CD1c-positive myeloid dendritic cell (primary cell): ENCODE measurements at regions not wholly inside any gene's neighbourhood (a gene's known extent, or its start where the extent isn't known, plus 50 kb on each side); places are given as distances from the start of the nearest gene placed in this dataset.

Experiments used
- DNase-seq: peaks from one replicate; pipeline ENCODE4 v3.0.0-alpha.2; 2016; ENCODE audit errors: extremely low spot score

DNA sequence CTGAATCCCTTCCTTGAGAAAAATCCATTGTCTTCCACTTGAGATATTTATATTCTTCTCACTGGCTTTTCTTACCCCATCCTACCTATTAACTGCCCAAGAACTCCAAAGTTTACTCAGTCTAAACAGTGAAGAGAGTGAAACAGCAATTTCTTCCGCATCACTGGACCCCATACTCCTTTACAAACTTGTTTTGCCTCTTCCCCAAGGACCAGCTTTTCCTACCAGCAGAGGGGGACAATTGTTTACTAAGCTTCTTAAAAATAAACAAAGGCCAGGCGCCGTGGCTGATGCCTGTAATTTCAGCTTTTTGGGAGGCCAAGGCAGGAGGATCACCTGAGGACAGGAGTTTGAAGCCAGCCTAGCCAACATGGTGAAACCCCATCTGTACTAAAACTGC is 52.0 kb downstream of the LRATD1 start:
- no peak for DNase-seq

DNA sequence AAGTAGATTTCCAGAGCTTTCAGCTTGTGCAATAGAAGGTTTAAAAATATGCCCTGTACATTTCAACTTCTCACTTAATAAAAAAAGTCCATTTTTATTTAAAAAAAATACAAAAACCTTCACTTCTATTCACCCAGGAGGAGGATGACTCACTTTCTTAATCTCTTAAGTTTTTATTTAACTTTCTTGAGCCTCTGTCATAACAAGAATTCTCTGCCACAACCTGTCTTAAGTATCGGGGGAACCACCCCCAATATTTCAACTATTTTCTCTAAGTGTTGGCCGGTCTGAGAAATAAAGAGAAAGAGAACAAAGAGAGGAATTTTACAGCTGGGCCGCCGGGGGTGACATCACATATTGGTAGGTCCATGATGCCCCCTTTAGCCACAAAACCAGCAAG is 58.4 kb downstream of the LRATD1 start:
- DNase-seq: no peak

DNA sequence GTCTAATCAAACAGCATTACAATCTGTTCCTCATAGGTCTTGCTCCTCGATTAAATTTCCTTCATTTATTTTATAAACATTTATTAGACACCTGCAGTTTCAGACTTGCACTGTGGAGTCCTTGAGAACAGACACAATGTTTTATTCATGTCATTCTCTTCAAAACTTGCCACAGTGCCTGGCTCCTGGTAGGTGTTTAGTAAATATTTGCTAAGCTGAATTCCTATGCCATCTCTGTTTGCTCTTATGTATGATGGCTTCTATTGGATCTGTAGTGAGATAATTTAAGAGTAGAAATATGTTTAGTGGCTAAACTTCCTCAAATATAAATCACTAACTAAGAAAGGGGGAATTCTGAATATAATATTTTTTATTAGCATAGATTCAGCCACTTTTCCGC is 61.4 kb downstream of the LRATD1 start:
- DNase-seq: no peak

DNA sequence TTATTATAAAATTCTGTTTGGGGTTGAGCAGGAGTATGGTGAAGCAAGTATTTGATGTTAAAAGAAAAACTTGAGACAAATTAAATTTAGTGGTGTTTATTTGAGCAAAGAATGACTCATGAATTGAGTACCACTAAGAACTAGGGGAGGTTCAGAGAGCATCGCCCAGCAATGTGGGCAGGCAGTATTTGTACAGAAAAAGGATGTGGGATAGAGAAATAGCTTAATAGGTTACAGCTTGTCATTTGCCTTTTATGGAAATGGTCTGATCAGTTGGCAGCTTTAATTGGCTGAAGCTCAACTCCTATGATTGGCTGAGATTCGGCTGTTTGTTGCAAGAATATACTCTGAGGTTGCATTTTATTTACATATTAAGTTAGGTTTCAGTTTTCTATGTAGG is 68.2 kb downstream of the LRATD1 start:
- DNase-seq: no peak

DNA sequence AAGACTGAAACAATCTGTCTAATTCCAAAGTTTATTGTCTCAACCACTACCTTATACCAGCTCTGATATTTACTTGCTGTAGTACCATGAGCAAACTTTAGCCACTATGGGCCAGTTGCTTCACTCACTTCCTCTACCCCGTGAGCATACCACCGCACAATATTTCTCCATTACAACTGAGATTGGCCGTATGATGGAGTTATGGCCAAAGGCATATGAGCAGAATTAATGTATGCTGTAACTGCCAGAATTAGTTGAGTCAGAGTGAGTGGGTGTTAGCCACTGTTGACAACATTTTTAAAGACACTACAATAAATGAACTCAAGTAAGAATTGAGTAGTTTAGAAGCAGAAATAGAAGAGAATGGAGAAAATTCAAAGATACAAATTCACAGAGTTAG is 69.7 kb downstream of the LRATD1 start:
- no peak for DNase-seq

DNA sequence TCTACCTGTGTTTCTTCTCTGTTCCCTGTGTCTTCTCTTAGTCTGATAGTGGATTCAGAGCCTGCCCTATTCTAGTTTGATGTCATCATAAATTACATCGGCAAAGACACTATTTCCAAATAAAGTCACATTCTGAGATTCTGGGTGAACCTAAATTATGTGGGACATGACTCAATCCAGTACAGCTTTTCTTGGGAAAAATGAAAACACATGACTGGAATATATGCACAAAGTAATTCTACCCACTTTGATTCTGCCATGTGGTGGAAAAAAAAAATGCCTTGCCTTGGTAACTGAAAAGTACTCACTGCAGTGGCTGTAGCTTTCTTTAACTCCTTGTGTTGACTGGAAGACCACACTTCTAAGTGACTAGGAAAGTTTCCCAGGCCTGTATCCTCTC is 73.7 kb downstream of the LRATD1 start:
- no peak for DNase-seq

DNA sequence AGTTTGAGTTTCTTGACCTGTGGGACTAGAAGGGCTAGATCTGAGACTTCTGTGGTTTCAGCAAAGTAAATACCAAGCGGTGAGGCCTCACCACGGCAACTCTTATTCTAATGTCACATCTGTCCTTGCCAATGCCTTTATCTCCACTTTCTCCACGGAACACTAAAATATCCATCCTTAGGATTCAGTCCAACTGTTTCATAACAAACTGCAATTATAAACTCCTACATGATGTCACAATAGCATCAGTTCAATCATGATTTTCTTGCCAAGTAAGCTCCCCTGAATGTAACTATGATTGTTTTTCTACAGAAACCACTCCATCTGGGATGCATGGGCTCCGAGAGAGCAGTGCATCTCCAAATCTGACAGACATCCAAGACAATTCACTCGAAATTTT is 79.6 kb downstream of the LRATD1 start:
- no peak for DNase-seq

DNA sequence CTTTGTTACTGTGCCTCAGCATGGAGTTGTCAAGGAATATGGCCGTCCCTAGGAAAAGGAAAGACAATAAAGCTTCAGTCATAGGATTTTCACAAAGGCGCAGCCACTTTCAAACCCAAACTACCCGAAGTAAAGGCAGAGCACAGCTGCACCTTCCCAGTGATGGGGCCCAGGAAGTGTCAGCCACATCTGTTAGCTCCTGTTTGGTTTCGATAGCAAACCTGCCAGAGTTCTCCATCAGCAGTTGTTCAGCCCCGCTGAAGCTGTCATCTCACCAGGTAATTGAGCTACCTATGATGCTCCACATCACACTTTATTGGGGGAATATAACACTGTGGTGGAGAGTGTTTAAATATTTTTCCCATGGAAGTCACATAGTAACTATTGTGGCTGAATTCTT is 80.7 kb downstream of the LRATD1 start:
- DNase-seq: no peak

DNA sequence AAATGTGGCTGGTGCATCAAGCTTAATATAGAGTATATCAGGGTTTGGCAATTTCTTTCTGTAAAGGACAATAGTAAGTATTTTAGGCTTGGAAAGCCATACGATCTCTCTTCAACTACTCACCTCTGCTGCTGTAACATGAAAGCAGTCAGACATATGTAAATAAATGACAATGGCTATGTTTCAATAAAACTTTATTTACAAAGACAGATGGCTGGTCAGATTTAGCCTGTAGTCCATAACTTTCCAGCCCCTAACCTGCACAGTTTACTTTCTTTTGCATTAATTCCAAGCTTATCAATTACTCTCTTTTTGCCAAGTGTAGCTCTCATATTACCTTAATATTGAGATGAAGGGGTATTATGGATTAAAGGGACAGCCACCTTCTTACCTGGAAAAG is 83.1 kb downstream of the LRATD1 start:
- no peak for DNase-seq

DNA sequence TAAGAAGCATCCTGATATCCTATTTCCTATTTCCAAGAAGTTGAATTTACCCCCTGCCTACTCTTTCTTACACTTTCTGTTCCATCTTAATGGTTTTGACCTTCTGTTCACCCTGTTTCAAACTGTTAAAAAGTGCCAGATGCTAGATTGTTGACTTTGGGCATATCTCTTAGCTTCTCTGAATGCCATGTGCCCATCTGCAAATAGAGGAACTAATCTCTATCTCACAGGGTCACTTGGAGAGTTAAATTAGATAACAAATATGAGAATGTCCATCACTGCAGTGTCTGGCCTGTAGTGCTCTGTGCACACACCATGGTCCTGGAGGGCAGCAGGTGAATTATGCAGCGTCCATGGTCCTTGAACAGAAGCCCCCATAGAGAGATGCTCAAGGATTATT is 83.8 kb downstream of the LRATD1 start:
- DNase-seq: no peak

DNA sequence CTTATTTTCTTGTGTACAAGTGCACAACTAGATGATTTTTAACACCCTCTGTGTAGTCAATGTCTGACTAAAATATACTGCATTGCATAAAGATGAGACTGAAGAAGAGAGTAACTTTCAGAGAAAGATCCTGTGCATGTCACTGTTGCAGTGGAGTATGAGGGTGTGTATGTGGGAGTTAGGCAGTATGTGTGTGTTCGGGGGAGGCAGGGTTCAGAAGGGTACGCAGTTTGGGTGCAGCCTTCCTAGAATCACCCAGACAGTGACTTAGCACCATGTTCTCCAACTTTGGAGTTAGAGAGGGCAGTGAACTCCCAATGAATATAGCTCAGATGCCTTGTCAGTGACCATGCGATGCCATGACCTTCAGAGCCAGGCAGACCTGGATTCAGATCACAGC is 84.6 kb downstream of the LRATD1 start:
- DNase-seq: no peak

DNA sequence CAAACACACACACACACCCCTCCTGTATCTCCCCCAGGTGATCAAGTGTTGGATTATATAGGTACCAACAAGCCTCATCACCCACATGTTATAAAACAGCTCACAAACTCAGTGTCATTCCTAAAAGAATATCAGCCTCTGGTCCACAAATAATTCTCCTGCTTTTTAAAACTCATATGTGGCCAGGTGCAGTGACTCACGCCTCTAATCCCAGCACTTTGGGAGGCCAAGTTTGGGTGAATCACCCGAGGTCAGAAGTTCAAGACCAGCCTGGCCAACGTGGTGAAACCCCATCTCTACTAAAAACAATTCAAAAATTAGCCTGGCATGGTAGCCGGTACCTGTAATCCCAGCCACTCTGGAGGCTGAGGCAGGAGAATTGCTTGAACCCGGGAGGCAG is 87.8 kb downstream of the LRATD1 start:
- DNase-seq: no peak

DNA sequence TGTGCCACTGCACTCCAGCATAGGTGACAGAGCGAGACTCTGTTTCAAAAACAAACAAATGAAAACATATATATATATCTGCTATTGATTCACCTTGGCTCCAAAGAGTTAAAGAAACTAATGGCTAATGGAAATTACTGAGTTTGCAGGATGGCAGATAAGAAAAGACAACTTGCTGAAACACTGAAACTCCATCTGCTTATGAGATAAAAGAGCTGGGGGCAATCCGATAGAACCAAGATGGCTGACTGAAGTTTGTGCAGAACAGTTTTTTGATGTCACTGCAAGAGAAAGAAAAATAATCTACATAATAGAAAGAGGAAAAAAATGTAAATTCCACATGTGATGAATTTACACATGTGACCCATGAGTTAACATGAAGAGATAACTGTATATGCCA is 88.2 kb downstream of the LRATD1 start:
- no peak for DNase-seq

DNA sequence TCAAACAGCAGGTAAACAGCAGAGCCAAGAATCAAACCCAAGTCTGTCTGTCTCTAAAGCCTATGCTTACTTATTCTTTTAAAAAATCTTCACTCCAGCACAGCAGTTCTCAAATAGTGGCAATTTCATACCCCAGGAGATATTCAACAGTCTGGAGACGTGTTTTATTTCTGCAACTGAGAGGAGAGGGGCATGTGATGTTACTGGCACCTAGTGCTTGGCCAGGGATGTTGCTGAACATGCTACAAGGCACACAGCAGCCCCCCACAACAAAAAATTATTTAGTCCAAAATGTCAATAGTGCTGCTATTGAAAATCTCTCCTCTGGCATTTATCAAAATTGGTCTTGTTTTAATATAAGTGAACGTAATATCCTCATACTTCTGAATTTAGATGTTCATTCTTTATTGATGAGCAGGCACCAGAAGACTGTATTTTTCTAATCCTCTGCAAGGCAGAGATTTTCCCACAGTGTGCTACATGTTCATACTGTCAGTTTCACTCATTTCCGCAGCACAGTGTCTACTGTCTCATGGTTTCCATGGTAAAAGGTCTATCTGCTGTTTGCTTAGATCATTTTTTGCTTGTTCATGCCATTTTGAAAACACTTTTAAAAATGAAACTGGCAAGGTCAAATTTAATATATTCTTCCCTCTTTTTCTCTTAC is 90.5 kb downstream of the LRATD1 start:
- DNase-seq: no peak

DNA sequence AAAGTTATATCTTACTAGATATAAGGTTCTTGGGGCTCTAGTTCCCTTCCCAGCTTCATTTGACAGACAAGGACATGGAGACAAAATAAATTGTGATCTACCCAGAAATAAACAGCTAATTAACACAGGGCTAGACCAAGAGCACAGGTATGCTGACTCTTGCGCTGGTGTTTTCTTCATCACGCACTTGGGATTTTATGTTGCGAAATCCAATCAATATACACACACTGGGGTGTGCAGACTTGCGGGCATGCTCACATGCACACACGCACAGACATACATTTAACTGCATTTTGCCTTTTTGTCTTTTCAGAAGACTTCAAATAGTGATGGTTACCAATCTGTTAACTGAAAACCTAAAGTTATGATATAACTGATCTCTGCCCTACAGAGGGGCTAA is 91.2 kb downstream of the LRATD1 start:
- no peak for DNase-seq

DNA sequence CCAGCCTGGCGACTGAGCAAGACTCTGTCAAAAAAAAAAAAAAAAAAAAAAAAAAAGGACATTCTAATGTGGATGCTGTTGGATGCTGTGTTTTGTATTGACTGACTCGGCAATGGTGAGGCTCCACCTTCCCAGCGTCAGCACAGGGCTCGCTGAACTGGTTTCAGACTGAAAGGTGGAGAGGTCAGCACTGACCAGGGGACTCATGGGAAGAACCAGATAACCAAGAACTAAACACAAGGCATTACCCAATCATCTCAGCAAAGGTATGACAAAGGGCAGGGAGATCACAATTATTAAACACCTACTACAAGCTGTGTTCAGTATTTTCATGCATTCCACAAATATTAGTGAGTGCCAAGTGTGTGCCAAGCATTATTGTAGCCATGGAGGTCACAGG is 103.2 kb downstream of the LRATD1 start:
- DNase-seq: no peak

DNA sequence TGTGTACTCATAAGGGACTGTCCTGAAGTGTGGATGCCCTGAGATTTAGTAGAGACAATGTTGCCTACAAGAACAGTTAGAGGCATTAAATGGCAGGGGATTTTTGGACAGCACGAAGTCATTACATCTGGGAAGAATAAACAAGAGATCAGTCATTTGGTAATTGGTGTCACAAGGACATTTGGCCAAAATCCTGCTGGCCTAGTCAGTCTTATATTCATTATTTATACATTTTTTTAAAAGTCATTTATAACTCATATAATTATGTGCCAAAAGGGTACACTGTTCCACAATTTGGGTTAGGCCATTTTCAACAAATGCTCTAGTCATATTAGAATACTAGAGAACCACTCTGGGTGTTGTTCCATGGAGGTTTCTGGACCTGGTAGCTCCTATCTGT is 104.7 kb downstream of the LRATD1 start:
- no peak for DNase-seq

DNA sequence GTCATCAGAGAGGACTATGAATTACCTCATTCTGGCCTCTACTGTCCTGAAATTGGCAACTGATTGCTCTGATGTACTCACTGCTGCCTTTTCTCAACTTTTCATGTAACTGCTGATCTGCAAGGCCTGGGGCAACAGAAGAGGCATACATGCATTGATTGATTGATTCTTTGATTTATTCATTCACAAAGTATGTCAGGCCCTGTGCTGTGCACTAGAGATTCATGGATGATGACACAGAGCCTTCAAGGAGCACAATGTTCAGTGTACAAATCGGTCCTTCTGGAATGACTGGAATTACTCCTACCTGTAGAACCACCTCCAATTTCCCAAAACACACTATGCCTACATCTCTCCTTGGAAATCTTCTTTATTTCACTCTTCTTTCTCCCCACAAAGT is 111.3 kb downstream of the LRATD1 start:
- DNase-seq: no peak

DNA sequence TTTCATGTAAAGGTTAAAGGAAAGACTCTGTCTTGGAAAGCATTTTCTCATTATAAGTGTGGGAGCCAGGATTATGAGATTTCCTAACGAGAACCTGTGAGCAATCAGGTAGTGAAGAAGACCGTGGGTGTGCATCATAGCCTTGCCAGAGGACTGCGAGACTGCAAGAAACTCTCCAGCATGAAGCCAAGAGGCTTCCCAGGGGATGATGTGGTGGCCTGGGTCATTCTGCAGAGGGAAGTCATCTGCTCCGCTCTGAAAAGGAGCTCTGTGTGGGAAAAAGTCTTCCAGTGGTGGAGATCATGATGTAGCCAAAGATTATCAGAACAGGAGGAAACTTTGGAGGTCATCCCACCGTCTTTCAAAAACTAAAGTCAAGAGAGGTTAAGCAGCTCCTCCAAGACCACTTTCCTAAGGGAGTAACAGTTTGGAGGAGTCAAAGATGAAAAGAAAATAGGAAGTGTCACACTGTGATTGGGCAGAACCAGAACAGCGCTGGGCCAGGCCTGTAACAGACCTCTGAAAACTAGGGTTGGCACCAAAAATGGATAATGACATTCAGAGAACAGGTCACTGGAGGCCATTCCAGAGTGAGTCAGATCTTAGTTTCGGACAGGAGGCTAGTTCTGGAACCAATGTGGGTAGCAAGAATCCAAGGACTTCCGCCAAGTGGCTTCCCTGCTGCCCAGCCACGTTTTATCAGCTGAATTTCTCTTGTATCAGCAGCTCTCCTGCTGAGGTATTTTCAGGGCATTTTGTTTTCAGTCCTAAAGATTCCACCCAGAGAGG is 113.0 kb downstream of the LRATD1 start:
- no peak for DNase-seq

DNA sequence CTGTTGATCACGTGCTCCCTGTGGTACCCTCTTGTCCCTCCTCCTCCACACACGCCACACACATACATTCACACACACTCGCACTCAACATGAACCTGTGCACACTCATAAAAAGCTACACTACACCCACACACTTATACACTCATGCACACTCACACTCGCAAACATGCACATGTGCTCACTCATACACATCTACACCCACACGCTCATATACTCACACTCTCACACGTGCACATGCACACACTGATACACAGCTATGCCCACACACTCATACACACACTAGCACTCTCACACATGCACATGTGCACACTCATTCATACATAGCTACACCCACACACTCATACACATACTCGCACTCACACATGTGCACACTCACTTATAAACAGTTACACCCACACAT is 113.6 kb downstream of the LRATD1 start:
- no peak for DNase-seq

DNA sequence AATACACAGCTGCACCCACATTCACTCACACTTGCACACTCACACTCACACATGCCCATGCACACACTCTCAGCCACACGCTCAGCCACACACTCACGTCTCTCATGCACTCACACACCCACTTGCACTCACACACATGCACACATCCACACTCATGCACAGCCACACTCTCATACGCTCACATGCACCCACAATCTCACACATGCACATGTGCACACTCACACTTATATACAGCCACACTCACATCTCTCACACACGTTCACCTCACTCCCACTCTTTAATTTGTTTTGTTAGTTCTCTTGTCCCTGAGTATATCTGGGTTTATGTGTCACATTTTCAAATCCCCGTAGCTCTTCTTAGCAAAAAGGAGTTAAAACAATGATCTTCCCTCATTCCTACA is 114.9 kb downstream of the LRATD1 start:
- no peak for DNase-seq

DNA sequence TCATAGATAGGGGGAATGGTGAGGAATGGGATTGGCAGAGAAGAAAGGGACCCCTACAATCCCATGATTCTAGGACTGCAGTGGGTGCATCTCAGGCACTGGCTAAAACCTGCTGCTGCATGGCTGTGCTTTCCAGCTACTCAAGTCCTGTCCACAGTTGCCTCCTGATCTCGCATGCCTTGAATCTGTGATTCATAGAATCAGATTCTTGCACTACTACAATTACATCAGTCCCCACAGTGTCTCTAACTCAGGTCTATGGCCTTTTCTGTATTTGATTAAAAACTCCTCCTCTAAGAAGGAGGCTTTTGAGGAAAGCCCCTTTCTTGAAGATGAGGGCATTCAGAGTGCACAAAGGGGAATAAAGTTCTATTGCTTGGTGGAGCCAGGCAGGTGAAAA is 117.4 kb downstream of the LRATD1 start:
- DNase-seq: no peak

DNA sequence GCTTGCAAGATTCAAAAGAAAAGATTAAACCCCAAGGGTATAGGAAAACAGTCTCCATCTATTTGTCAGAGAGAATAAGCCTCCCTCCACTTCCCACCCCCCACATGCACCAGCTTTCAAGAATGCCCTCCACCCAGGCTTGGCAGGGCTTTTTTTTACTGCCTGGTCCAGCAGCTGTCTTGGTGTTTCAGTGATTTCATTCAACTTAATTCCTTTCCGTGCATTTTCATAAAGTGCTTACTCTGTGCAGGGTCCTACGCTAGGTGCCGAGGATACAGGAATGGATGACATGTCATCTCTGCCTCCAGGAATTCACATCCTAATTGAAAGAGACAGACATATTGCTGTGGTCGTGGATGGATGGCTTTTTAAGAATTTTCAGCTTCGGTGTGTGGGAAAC is 117.9 kb downstream of the LRATD1 start:
- DNase-seq: no peak

DNA sequence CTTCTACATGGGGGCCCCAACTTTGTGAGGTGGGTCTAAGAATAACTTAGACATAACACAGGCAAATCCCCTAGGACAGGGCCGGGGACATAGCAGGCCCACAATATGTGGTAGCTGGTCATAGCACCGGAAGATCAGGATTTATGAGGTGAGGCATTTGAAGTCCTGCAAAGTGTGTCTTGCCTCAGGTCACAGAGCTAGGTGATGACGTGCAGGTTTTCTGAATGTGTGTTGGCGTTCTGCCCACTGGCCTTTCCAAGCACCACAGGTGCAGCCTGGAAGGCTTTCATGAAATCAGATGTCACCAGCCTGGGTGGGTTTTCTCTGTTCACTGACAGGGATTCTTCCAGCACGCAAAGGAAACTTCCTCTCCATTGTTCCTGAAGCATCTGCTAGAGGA is 119.1 kb downstream of the LRATD1 start:
- DNase-seq: no peak
